OCI-LY1 (cell line): ENCODE measurements at regions not wholly inside any gene's neighbourhood (a gene's known extent, or its start where the extent isn't known, plus 50 kb on each side); places are given as distances from the start of the nearest gene placed in this dataset.

Experiments
- CTCF ChIP-seq: fragments of 200-600 bp; sonication (generic), shearing (Covaris generic); IDR thresholded peaks from 2 replicates; pipeline ENCODE4 v1.5.1; 2017; ENCODE audit warnings: mild to moderate bottlenecking, antibody characterized with exemption, low read length, moderate library complexity, mixed read lengths
- EZH2 ChIP-seq: fragments of 200-600 bp; sonication (generic), shearing (Covaris generic); IDR thresholded peaks from 2 replicates; pipeline ENCODE4 v1.8.0; 2017; ENCODE audit warnings: borderline replicate concordance, mixed run types, mild to moderate bottlenecking, antibody characterized with exemption, low read length, moderate library complexity, mixed read lengths

- TF ChIP-seq CTCF (no peak), EZH2 (no peak)
Measured at GRCh38 chr14:98312006-98312405, 960.0 kb downstream of the BCL11B start.
